ENCODE measurements at regions not wholly inside any gene's neighbourhood (a gene's known extent, or its start where the extent isn't known, plus 50 kb on each side); places are given as distances from the start of the nearest gene placed in this dataset.

GRCh38 chr5:25716680-25717079 lies 1071.9 kb upstream of the CDH10 start:
- no peak for TF ChIP-seq CTCF (IDR thresholded peaks at IDR 0.05; ENCODE audit: low read depth, low read length, poor library complexity, severe bottlenecking)
- TF ChIP-seq EZH2phosphoT487 (IDR thresholded peaks at IDR 0.05; ENCODE audit: borderline replicate concordance, low read length) = no peak

Data from DOHH2 (cell line).